HFF-Myc (cell line): ENCODE measurements at regions not wholly inside any gene's neighbourhood (a gene's known extent, or its start where the extent isn't known, plus 50 kb on each side); places are given as distances from the start of the nearest gene placed in this dataset.

ENCODE experiments used
- DNase-seq: peaks from one replicate; pipeline ENCODE4 v3.0.0-alpha.2; 2011; ENCODE audit warnings: low read depth; ENCODE audit errors: extremely low read depth
- H3K4me3 ChIP-seq: replicated peaks from 2 replicates; pipeline ENCODE4 v1.5.1; 2011; ENCODE audit warnings: low read depth, mild to moderate bottlenecking, control low read depth, low read length
- TF ChIP-seq, protein P1 (sequence below): IDR thresholded peaks from 2 replicates; pipeline ENCODE4 v1.5.1; 2012; ENCODE audit warnings: mild to moderate bottlenecking, low read depth, low read length, control low read depth; ENCODE audit errors: missing control alignments

DNA sequence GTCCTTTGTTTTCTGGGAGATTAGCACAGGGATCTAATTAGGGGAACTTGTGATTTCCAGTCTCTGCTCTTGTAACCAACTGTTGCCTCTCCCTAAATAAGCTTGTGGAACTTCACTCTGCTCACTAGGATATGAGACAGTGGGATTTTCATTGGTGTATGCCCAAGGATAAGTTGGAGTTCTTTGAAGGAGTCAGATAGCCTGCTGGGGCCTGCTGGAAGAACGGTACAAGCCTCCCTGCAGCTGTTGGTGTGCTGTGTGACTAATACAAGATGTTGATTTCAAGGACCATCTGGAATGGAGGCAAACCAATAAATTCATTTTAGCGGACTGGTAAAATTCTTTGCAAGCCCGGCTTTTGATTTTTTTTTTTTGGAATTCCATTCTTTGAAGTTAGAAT is 167.0 kb downstream of the AASDH start:
- TF ChIP-seq, protein P1, sequence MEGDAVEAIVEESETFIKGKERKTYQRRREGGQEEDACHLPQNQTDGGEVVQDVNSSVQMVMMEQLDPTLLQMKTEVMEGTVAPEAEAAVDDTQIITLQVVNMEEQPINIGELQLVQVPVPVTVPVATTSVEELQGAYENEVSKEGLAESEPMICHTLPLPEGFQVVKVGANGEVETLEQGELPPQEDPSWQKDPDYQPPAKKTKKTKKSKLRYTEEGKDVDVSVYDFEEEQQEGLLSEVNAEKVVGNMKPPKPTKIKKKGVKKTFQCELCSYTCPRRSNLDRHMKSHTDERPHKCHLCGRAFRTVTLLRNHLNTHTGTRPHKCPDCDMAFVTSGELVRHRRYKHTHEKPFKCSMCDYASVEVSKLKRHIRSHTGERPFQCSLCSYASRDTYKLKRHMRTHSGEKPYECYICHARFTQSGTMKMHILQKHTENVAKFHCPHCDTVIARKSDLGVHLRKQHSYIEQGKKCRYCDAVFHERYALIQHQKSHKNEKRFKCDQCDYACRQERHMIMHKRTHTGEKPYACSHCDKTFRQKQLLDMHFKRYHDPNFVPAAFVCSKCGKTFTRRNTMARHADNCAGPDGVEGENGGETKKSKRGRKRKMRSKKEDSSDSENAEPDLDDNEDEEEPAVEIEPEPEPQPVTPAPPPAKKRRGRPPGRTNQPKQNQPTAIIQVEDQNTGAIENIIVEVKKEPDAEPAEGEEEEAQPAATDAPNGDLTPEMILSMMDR, result no peak
- DNase-seq, result peak; percentile 31
- H3K4me3 ChIP-seq, result no peak overlapping the region

DNA sequence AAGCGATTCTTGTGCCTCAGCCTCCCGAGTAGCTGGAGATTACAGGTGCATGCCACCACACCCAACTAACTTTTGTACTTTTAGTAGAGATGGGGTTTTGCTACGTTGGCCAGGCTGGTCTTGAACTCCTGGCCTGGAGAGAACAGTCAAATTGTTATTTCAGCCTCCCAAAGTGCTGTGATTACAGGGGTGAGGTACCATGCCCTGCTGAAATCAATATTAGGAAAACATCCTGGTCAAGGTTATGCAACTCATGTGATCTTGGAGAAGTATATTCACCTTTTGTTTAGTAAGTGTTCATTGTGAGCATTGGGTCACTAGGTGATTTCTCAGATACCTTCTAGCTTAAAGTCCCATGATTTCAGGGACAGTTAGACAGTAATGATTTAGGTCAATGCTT is 167.8 kb downstream of the AASDH start:
- TF ChIP-seq, protein P1, result no peak
- no peak overlapping the region for H3K4me3 ChIP-seq
- no peak for DNase-seq

DNA sequence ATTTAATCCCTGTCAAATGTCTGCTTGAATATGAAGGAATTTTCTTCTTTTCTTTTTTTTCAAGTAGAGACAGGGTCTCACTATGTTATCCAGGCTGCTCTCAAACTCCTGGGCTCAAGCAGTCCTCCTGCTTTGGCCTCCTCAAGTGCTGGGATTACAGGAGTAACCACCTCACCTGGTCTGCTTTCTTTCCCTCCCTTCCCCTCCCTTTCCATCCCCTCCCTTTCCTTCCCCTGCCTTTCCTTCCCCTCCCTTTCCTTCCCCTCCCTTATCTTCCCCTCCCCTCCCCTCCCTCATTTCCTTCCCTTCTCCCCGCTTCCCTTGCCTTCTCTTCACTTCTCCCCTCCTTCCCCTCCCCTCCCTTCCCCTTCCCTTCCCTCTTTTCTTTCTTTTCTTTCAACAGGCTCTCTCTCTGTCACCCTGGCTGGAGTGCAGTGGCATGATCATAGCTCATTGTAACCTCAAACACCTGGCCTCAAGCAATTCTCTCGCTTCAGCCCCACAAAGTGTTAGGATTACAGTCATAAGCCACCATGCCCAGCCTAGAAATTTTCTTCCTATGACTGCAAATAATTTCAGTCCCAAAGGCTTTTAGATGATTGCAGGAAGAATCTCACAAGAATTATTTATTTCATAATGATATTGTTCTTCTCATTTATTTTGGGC is 168.9 kb downstream of the AASDH start:
- no peak overlapping the region for H3K4me3 ChIP-seq
- TF ChIP-seq, protein P1, result no peak
- no peak for DNase-seq

DNA sequence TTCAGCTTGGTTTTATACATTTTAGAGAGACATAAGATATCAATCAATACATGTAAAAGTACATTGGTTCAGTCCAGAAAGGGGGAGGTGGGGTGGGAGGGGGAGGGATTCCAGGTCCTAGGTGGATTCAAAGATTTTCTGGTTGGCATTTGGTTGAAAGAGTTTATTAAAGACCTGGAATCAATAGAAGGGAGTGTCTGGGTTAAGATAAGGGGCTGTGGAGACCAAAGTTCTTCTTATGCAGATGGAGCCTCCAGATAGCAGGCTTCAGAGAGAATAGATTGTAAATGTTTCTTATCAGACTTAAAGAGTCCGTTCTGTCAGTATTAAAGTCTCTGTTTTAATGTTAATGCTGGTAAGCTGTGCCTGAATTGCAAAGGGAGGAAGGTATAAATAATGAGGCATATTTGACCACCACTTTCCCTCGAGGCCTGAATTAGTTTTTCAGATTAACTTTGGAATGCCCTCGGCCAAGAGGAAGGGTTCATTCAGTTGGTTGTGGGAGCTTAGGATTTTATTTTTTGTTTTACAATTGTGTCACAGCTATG is 169.9 kb downstream of the AASDH start:
- TF ChIP-seq, protein P1, result no peak
- no peak for DNase-seq
- H3K4me3 ChIP-seq, result no peak overlapping the region

DNA sequence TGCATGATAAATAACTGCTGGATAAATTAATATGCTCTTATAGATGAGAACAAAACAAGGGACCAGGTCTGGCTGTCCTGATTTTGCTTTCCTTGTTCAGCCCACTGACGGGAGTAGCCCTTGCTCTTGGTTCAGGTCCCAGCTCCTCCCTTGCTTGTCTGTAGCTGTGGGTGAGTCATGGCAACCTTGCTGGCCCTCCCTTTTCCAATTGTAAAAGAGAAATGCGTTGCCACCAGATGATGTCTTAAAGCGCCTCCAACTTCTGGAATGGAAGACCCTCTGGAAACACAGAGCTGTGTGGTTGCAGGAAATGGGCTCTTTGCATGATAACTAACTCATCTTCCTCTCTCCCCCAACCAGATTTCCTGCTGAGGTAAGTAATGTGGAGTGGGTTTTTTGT is 171.4 kb downstream of the AASDH start:
- H3K4me3 ChIP-seq, result no peak overlapping the region
- DNase-seq, result no peak
- TF ChIP-seq, protein P1, result no peak

DNA sequence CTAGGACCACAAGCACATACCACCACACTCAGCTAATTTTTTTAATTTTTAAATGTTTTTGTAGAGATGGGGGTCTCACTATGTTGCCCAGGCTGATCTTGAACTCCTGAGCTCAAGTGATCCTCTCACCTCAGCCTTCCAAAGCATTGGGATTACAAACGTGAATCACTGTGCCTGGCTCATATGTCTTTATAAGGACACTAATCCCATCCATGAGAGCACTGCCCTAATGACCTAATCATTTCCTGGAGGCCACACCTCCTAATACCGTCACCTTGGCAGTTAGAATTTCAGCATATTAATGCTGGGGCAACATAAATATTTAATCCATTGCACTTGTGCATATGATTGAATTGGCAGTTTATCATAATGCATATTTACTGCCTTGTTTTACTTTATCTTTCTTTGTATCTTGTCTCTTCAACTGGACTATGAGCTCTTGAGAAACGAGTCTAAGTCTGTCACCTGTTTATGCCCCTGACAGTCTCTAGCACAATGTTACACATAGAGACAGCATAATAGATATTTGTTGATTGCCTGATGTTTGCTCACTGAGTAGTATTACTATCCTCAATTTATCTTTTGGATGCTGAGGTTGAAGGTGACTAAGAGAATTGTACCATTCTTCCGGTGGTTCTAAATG is 172.0 kb downstream of the AASDH start:
- no peak overlapping the region for H3K4me3 ChIP-seq
- TF ChIP-seq, protein P1, result no peak
- no peak for DNase-seq

DNA sequence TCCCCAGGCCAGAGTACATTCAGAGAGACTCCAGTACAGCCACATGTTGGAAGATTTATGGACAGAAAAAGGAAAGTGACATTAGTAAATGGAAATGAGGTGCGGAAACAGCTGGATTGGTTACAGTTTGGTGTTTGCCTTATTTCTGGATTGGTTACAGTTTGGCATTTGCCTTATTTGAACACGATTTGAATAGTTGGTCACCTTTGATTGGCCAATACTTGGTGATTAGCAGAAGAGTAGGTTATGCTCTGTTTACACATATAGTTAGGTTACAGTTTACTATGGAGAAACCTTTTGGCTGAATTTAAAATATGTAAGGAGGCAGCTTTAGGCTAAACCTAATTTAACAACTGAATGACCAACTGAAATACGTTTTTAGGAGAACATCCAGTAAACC is 173.7 kb downstream of the AASDH start:
- DNase-seq, result no peak
- TF ChIP-seq, protein P1, result no peak
- no peak overlapping the region for H3K4me3 ChIP-seq
